Parathyroid adenoma (tissue), 2 donors: ENCODE measurements at regions not wholly inside any gene's neighbourhood (a gene's known extent, or its start where the extent isn't known, plus 50 kb on each side); places are given as distances from the start of the nearest gene placed in this dataset.

Source experiments
- H2AFZ ChIP-seq: fragments of 300-600 bp; sonication (generic); one replicate; pipeline ENCODE4 v1.7.0; 2017; ENCODE audit warnings: antibody characterized with exemption, mild to moderate bottlenecking
- H3K27ac ChIP-seq: fragments of 300-600 bp; sonication (generic); one replicate; pipeline ENCODE4 v1.7.0; 2017
- H3K27me3 ChIP-seq: fragments of 300-600 bp; sonication (generic); one replicate; pipeline ENCODE4 v1.7.0; 2017; ENCODE audit warnings: low read length; ENCODE audit not compliant: control insufficient read depth, insufficient read depth
- H3K36me3 ChIP-seq: fragments of 300-600 bp; sonication (generic); one replicate; pipeline ENCODE4 v1.7.0; 2017; ENCODE audit warnings: low read length; ENCODE audit not compliant: control insufficient read depth, insufficient read depth
- H3K4me1 ChIP-seq: fragments of 300-600 bp; sonication (generic); one replicate; pipeline ENCODE4 v1.7.0; 2017; ENCODE audit warnings: control low read depth
- H3K4me2 ChIP-seq: fragments of 300-600 bp; sonication (generic); one replicate; pipeline ENCODE4 v1.7.0; 2017; ENCODE audit warnings: low read length
- H3K4me3 ChIP-seq: fragments of 300-600 bp; sonication (generic); one replicate; pipeline ENCODE4 v1.7.0; 2017; ENCODE audit warnings: low read depth, low read length
- H3K79me2 ChIP-seq: fragments of 300-600 bp; sonication (generic); one replicate; pipeline ENCODE4 v1.7.0; 2017; ENCODE audit warnings: control low read depth
- H3K9ac ChIP-seq: fragments of 300-600 bp; sonication (generic); one replicate; pipeline ENCODE4 v1.7.0; 2017; ENCODE audit warnings: mild to moderate bottlenecking
- H3K9me3 ChIP-seq: fragments of 300-600 bp; sonication (generic); one replicate; pipeline ENCODE4 v1.7.0; 2017; ENCODE audit warnings: low read length; ENCODE audit not compliant: control insufficient read depth
- TF ChIP-seq, protein P1 (sequence below): fragments of 300-600 bp; sonication (generic); IDR thresholded peaks from one replicate; pipeline ENCODE4 v1.7.0; 2017; ENCODE audit warnings: antibody characterized with exemption, mild to moderate bottlenecking
- donor health status: primary hyperparathyroidism.

DNA sequence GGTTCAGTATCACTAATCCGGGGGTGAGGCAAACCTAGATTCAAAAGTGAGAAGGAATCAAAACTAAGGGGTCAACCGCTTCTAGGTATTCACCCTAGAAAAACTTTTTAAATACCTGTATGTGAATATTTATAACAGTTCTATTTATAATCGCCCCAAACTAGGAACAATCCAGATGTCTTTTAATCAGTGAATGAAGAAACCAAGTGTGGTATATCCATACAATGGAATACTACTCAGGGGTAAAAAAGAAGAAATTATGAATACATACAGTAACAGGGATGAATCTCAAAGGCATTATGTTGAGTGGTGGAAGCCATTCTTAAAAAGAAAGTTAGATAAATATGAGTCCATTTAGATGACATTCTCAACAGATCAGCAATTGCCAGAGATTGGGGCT, 178.0 kb upstream of the BLID start:
- no peak overlapping the region for H2AFZ ChIP-seq
- TF ChIP-seq, protein P1, sequence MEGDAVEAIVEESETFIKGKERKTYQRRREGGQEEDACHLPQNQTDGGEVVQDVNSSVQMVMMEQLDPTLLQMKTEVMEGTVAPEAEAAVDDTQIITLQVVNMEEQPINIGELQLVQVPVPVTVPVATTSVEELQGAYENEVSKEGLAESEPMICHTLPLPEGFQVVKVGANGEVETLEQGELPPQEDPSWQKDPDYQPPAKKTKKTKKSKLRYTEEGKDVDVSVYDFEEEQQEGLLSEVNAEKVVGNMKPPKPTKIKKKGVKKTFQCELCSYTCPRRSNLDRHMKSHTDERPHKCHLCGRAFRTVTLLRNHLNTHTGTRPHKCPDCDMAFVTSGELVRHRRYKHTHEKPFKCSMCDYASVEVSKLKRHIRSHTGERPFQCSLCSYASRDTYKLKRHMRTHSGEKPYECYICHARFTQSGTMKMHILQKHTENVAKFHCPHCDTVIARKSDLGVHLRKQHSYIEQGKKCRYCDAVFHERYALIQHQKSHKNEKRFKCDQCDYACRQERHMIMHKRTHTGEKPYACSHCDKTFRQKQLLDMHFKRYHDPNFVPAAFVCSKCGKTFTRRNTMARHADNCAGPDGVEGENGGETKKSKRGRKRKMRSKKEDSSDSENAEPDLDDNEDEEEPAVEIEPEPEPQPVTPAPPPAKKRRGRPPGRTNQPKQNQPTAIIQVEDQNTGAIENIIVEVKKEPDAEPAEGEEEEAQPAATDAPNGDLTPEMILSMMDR, result no peak
- no peaks in the 10 kb centered on the region for H3K79me2 ChIP-seq
- H3K4me1 ChIP-seq, result no peaks in the 10 kb centered on the region
- no peaks in the 10 kb centered on the region for H3K9me3 ChIP-seq
- no peaks in the 10 kb centered on the region for H3K27me3 ChIP-seq
- no peaks in the 10 kb centered on the region for H3K36me3 ChIP-seq
- H3K27ac ChIP-seq, result no peak overlapping the region
- no peak overlapping the region for H3K4me2 ChIP-seq
- no peak overlapping the region for H3K4me3 ChIP-seq
- no peak overlapping the region for H3K9ac ChIP-seq

DNA sequence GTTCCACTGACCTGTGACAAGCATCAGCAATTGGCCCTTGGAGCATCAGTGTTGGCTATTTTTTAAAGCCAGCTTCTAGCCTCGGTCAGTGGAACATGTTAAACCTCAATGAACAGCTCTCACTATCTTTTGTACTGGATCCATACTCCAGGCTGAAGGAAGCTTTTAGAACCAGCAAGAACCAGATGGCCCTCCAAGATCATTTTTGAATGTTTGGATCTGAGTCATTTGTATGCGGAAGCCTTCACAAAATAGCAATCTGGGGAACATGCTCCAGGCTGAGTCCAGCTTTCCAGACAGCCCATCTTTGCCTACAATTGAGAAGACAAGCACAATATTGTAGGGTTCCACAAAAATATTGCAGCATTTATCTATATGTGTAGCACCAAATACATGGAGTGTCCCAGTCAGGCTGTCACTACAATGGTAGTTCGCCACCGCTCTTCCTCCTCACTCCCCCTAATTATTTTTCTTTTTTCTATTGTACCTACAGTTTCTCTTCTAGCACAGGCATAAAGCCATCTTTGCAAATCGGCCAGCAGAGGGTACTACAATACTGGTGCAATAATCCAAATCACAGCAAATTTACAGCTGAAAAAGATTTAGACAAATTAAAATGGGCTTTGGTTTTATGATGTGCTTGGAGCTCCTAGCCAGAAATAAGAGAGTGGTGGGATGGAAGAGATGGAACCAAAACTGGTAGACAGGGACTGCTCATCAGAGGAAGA, 177.4 kb upstream of the BLID start:
- Histone ChIP-seq H3K9ac (no peak overlapping the region), H3K79me2 (no peaks in the 10 kb centered on the region), H3K4me1 (no peaks in the 10 kb centered on the region), H3K9me3 (no peaks in the 10 kb centered on the region), H3K4me3 (no peak overlapping the region), H3K27me3 (no peaks in the 10 kb centered on the region), H3K36me3 (no peaks in the 10 kb centered on the region), H2AFZ (no peak overlapping the region), H3K27ac (no peak overlapping the region), H3K4me2 (no peak overlapping the region)
- TF ChIP-seq, protein P1, result no peak

DNA sequence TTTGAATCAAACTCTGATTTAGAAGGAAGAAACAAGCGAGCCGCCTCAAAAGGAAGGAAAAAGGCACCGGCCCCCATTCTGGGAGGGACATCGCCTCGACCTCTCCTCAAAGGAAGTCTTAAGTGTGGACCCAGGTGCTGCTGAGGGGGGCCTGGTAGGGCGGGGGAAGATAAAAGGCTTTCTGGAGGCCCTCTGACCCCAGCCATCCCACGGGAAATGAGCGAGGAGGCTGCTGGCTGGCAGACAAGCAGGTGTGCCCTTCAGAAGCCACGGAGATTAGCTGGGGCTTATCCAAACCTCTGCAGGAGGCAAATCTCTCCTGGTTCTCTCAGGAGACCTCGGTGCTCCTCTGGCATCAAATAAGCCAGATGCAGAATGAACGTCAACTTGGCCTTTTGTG, 171.4 kb upstream of the BLID start:
- TF ChIP-seq, protein P1, result no peak
- Histone ChIP-seq H3K9me3 (no peaks in the 10 kb centered on the region), H3K27me3 (no peaks in the 10 kb centered on the region), H3K4me1 (no peaks in the 10 kb centered on the region), H3K9ac (no peak overlapping the region), H3K27ac (no peak overlapping the region), H3K36me3 (no peaks in the 10 kb centered on the region), H3K4me2 (no peak overlapping the region), H3K4me3 (no peak overlapping the region), H2AFZ (no peak overlapping the region), H3K79me2 (no peaks in the 10 kb centered on the region)

DNA sequence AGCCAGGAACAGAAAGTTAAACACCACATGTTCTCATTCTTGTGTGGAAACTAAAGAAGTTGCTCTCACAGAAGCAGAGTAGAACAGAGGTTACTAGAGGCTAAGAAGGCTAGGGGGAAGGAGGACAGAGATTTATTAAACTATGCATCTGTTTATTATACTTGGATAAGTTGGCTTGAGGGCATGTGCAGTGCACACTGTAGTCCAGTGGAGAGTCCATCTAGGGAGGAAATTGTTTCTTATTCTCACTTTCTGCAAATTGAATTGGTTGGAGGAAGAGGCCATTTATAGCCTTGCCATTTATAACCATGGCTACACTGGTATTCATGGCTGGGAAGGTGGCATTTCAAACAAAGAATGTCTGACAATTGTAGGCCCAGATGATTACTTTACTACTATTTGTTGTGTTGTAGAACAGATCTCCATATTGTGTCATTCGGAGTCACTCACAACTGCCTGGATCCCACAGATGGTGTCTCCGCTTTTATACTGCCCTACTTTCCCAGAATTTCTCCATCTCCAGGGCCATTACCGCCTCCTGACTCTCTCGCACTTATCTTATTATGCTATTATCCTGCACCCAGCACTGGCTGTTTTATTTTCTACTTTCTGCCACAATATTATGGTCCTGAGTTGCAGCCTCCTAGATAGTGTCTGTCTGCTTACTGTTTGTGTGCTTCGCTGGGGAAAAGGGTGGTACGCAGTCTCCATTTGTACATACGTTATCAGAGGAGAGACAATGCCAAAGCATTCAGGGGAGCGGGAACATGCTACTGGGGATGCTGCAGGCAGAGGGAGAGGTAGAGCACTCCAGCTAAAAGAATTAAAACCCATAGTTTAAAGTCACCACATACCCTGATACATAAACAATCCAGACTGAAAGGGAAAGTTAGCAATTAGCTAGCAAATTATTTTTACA, 169.3 kb upstream of the BLID start:
- Histone ChIP-seq H3K4me3 (no peak overlapping the region), H3K9ac (no peak overlapping the region), H3K4me1 (no peaks in the 10 kb centered on the region), H3K36me3 (no peaks in the 10 kb centered on the region), H3K27me3 (no peaks in the 10 kb centered on the region), H3K4me2 (no peak overlapping the region), H2AFZ (no peak overlapping the region), H3K9me3 (no peaks in the 10 kb centered on the region), H3K27ac (no peak overlapping the region), H3K79me2 (no peaks in the 10 kb centered on the region)
- TF ChIP-seq, protein P1, result no peak
